ENCODE measurements at regions not wholly inside any gene's neighbourhood (a gene's known extent, or its start where the extent isn't known, plus 50 kb on each side); places are given as distances from the start of the nearest gene placed in this dataset.

DNA sequence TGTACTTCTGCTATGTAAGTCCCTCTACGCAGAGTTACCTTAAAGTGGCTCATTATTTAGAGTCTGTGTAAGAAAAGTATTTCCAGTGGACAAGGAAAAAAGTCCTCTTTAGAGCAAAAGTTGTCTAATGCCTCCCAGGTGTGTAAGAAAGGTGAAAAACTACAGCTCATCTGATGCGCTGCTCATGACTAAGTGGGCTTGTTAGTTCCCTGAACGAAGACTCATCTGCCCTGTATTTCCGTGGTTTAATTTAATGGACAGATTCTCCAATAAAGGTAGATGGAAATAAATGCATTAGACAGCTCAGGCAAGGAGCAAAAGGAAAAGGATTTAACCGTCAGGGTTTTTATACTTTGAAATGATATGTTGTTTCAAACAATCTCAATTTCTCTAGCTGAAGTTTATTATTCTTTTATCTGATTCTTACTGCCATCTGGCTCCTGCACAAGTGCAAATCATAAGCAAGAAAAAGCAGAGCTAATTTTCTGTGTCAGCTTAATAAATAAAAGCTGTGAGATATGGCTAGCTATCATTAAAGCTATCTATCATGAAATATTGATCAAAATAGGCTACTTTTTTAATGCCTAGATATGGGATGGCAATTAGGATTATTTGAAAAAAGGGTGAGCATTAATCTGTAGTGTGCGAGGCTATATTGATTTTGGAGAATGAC, 73.7 kb upstream of the PCDH9 start:
- DNase-seq: no peak

DNA sequence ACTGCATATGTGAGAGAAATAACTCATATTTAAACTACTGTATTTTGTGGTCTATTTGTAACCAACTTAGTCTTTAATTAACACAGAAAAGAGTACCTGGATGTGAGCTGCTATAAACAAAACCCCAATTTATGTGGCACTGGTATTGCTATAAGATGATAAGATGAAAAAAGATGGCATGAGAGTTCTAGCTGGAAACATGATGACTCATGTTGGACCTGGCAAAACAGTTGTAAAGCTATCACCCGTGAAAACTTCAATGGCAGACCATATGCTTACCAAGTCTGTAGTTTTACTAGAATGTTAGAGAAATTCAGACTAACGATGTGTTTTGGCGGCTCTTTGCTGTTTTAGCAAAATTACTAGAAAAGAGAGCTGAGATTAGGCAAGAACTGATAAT, 69.6 kb upstream of the PCDH9 start:
- no peak for DNase-seq

DNA sequence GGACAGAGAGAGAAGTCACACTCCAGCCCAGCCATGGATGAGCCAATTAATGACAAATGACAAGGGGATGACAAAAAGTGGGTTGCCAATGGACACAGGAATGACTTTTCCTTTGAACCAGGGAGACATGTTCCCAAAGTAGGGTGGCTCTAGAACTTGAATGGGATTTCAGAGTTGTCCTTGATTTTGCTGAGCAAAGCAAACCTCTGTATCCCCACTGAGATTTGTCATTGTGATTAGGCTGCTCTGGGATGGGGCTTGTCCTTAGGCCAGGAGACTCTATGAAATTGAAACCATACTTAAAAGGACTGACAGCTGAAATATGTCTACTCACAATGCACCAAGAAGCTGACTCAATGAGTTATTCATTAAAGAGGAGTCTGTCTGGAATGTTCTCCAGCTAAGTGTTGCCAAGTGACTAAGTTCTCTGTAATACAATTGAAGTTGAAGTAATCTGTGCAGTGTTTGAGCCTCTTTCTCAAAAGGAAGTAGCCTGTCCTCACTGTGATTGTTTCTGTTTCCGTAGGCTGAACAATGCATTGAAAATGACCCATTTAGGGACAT, 69.0 kb upstream of the PCDH9 start:
- no peak for DNase-seq

DNA sequence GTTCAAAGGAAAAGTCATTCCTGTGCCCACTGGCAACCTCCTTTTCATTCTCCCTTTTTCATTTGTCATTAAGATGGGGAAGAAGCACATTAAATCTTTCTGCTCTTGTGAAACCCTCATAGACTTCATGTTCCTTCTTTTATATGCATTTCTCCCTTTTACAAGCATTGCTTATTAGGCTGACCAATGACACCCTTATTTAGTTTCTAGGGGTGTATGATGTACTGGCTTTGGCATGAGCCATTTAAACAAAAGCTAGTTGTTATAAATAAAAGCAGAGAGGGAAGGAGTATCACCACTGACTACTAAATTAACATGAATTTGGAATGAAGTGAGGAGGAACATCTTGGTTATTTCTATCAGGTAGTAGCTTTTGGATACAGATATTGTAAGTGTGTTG, 68.2 kb upstream of the PCDH9 start:
- no peak for DNase-seq

DNA sequence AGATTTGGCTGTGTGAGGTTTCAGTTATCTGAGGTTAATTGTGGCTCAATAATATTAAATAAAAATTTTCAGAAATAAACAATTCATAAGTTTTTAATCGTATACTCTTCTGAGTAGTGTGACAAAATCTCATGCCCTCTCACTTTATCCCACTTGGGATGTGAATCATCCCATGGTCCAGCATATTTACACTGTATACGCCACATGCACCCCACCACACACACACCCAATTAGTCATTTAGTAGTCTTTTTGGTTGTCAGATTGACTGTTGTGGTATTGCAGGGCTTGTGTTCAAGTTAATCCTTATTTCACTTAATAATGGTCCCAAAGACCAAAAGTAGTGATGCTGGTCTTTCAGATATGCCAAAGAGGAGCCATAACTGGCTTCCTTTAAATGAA, 66.4 kb upstream of the PCDH9 start:
- no peak for DNase-seq

DNA sequence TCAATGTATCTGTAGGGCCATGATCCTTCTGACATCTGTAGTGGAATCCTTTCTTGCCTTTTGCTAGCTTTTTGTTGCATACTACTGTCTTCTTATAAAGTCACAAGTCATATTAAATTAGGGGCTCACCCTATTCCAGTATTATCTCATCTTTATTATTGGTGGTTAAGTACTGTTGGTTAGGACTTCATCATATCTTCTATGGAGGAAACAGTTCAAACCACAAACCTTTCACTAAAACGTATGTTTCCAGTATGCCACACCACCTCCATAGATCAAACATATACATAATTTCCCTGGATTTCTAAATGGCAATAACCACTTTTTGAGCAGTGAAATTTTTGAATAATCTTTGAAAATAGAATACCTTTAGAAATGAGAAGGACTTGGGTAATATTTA, 62.8 kb upstream of the PCDH9 start:
- DNase-seq: no peak

DNA sequence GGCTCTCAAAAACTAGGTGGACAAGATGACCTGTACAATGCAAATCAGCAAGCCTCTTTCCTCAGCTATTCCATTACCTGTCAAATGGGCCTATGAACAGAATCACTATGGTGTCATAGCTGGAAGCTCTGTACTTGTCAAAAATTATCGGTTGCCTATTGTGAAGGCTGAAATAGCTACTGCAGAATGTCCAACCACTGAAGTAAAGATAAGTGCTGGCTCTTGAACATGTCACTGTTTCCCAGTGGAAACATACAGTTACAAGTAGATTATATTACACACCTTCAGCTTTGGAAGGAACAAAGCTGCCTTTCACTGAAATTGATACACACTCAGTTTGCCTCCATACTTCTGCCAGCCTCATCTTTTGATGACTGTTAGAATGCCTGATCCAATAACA, 55.5 kb upstream of the PCDH9 start:
- no peak for DNase-seq

DNA sequence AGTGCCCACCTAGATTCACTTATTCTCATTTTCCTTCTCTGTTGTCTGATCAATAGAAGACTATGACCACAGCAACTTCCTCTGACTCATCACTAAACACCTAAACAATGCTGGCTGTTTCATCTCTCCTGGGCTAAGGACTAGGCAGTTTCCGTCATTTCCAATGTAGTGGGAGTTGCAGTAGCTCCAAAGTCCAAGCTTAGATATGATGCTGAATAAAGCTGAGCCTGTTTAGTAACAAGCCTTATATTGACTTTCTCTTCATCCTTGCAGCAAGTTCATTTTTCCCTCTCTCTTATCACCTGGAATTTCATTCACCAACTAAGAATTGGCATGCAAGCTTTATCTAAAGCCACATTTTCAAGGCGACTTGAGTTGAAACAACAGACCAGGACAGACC, 53.5 kb upstream of the PCDH9 start:
- DNase-seq: no peak

DNA sequence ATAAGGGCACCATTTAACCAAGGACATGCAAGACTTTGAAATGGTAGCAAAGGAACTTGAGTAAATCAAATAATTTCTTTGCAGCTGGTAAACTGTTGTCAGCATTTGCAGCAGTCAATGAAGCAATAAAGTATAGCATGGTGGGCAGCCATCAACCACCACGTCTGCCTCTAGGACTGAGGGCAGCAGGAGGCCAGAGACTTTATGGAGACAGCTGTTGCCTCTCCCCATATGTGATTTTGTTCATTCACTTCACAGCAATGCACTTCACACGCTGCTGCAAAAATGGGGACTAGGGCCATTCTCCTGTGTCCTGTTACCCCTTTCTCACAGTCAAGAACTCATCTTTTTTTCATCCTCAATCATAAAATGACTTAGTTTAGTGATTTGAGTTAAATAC, 51.3 kb upstream of the PCDH9 start:
- no peak for DNase-seq

Measured in femur (tissue), 1 donor.